DOHH2 (cell line): ENCODE measurements at regions not wholly inside any gene's neighbourhood (a gene's known extent, or its start where the extent isn't known, plus 50 kb on each side); places are given as distances from the start of the nearest gene placed in this dataset.

Experiments used
- H3F3A ChIP-seq: fragments of 200-600 bp; sonication (generic), shearing (Covaris generic); 2 replicates; pipeline ENCODE4 v1.6.0; 2016; ENCODE audit warnings: antibody characterized with exemption, mild to moderate bottlenecking; ENCODE audit not compliant: control insufficient read depth, insufficient read depth
- H3K27ac ChIP-seq: fragments of 200-600 bp; sonication (generic); 2 replicates; pipeline ENCODE4 v1.5.1; 2014; ENCODE audit warnings: low read depth, mild to moderate bottlenecking, low read length, moderate library complexity
- H3K27me3 ChIP-seq: fragments of 200-600 bp; sonication (generic); 2 replicates; pipeline ENCODE4 v1.6.1; 2014; ENCODE audit warnings: mild to moderate bottlenecking, low read length, mixed read lengths; ENCODE audit not compliant: control insufficient read depth
- H3K36me3 ChIP-seq: fragments of 200-600 bp; sonication (generic); 2 replicates; pipeline ENCODE4 v1.6.1; 2014; ENCODE audit warnings: mild to moderate bottlenecking, low read length, moderate library complexity, mixed read lengths; ENCODE audit not compliant: control insufficient read depth
- H3K4me1 ChIP-seq: fragments of 200-600 bp; sonication (generic); 2 replicates; pipeline ENCODE4 v1.6.1; 2014; ENCODE audit warnings: mild to moderate bottlenecking, low read length, mixed read lengths; ENCODE audit not compliant: control insufficient read depth
- H3K4me2 ChIP-seq: fragments of 200-600 bp; sonication (generic); 2 replicates; pipeline ENCODE4 v1.6.0; 2014; ENCODE audit warnings: mild to moderate bottlenecking, low read length, moderate library complexity
- H3K4me3 ChIP-seq: fragments of 200-600 bp; sonication (generic); 2 replicates; pipeline ENCODE4 v1.5.1; 2014; ENCODE audit warnings: mild to moderate bottlenecking, low read length, mixed read lengths
- H3K79me2 ChIP-seq: fragments of 200-600 bp; sonication (generic); 2 replicates; pipeline ENCODE4 v1.6.1; 2014; ENCODE audit warnings: mild to moderate bottlenecking, low read length, mixed read lengths; ENCODE audit not compliant: control insufficient read depth
- H3K9me2 ChIP-seq: fragments of 200-600 bp; sonication (generic); replicated peaks from 2 replicates; pipeline ENCODE4 v1.6.1; 2014; ENCODE audit warnings: mild to moderate bottlenecking, low read length, mixed read lengths; ENCODE audit not compliant: control insufficient read depth
- H3K9me3 ChIP-seq: fragments of 200-600 bp; sonication (generic); 2 replicates; pipeline ENCODE4 v1.6.1; 2014; ENCODE audit warnings: antibody characterized with exemption, low read length, mixed read lengths; ENCODE audit not compliant: control insufficient read depth, insufficient read depth
- H4K20me1 ChIP-seq: fragments of 200-600 bp; sonication (generic); 2 replicates; pipeline ENCODE4 v1.6.0; 2014; ENCODE audit warnings: low read depth, mild to moderate bottlenecking, antibody characterized with exemption, low read length, moderate library complexity; ENCODE audit not compliant: control insufficient read depth, insufficient read depth
- EZH2phosphoT487 ChIP-seq: fragments of 200-600 bp; sonication (generic); IDR thresholded peaks from 2 replicates; pipeline ENCODE4 v1.6.1; 2017; ENCODE audit warnings: borderline replicate concordance, mild to moderate bottlenecking, antibody characterized with exemption, low read length, moderate library complexity, mixed read lengths
- TF ChIP-seq, protein P1 (sequence below): fragments of 200-600 bp; sonication (generic); IDR thresholded peaks from one replicate; pipeline ENCODE4 v1.5.1; 2014; ENCODE audit warnings: antibody characterized with exemption, mild to moderate bottlenecking, low read depth, low read length; ENCODE audit not compliant: poor library complexity, severe bottlenecking

DNA sequence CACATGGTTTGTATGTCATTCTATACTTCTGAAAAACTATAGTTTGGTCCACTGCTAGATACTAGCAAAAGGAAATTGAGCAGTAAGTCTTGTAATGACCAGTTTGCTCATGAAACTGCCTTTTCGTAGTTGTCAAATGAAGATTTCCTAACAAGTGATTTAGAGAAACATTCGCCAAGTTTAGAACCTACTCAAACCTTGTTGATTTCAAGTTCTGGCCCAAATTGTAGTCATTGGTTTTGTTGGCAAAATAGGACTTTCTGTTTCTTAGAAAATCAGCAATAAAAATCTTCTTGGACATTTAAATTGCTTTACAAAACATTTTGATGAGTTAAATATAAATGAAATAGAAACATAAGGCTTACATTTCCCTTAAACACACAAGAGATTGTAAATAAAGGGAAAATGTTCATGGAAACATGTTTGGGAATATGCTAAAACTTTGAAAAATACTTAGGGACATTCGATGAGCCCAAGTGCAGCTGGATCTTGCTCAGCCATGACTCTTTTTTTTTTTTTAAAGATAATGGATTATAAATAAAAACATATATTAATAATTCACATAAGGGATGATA is 178.5 kb upstream of the LYPLAL1 start:
- Histone ChIP-seq H3K4me1 (no peaks in the 10 kb centered on the region), H4K20me1 (no peaks in the 10 kb centered on the region), H3K27ac (no peak overlapping the region), H3K36me3 (no peaks in the 10 kb centered on the region), H3K4me2 (no peak overlapping the region), H3F3A (no peaks in the 10 kb centered on the region), H3K27me3 (no peaks in the 10 kb centered on the region), H3K9me3 (no peaks in the 10 kb centered on the region), H3K79me2 (no peaks in the 10 kb centered on the region), H3K9me2 (no peaks in the 10 kb centered on the region), H3K4me3 (no peak overlapping the region)
- no peak for TF ChIP-seq EZH2phosphoT487
- TF ChIP-seq, protein P1, sequence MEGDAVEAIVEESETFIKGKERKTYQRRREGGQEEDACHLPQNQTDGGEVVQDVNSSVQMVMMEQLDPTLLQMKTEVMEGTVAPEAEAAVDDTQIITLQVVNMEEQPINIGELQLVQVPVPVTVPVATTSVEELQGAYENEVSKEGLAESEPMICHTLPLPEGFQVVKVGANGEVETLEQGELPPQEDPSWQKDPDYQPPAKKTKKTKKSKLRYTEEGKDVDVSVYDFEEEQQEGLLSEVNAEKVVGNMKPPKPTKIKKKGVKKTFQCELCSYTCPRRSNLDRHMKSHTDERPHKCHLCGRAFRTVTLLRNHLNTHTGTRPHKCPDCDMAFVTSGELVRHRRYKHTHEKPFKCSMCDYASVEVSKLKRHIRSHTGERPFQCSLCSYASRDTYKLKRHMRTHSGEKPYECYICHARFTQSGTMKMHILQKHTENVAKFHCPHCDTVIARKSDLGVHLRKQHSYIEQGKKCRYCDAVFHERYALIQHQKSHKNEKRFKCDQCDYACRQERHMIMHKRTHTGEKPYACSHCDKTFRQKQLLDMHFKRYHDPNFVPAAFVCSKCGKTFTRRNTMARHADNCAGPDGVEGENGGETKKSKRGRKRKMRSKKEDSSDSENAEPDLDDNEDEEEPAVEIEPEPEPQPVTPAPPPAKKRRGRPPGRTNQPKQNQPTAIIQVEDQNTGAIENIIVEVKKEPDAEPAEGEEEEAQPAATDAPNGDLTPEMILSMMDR = no peak

DNA sequence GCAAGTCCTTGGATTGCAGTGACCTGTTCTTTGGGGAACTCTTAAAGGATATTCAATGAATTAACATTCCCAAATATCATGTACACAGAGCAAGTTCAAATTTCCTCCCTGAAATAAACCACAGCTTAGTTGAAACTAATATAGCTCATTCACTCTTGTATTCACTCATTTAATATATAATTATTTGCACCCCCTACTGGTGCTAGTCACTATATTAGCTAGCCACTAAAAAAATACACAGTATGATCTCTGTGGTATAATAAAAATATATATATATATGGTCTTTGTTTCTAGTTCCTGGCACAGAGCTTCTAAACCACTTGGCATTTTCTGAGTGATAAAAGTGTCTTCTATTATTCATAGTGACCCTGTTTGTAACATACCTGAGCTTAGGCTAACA is 177.3 kb upstream of the LYPLAL1 start:
- H3K4me1 ChIP-seq = no peaks in the 10 kb centered on the region
- no peaks in the 10 kb centered on the region for H3K79me2 ChIP-seq
- no peaks in the 10 kb centered on the region for H3F3A ChIP-seq
- H3K4me2 ChIP-seq = no peak overlapping the region
- H3K27me3 ChIP-seq = no peaks in the 10 kb centered on the region
- H3K9me2 ChIP-seq = no peaks in the 10 kb centered on the region
- no peaks in the 10 kb centered on the region for H4K20me1 ChIP-seq
- H3K4me3 ChIP-seq = no peak overlapping the region
- no peaks in the 10 kb centered on the region for H3K9me3 ChIP-seq
- no peaks in the 10 kb centered on the region for H3K36me3 ChIP-seq
- H3K27ac ChIP-seq = no peak overlapping the region
- no peak for TF ChIP-seq EZH2phosphoT487
- TF ChIP-seq, protein P1 = no peak

DNA sequence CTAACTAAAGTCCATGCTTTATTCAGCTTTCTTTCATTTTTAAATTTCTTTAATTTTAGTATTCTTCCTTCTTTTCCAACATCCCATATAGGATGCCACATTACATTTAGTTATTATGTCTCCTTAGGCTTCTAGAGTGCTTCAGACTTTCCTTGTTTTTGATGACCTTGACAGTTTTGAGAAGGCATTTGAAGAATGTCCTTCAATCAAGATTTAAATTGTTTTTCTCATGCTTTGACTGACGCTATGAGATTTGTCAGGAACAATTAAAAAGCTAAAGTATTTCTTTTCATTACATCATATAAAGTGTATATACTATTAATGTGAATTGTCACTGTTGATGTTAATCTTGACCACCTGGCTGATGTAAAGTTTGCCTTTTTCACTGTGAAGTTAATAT is 173.7 kb upstream of the LYPLAL1 start:
- no peaks in the 10 kb centered on the region for H3K36me3 ChIP-seq
- H3K9me2 ChIP-seq = no peaks in the 10 kb centered on the region
- no peaks in the 10 kb centered on the region for H3F3A ChIP-seq
- H3K27me3 ChIP-seq = no peaks in the 10 kb centered on the region
- no peak overlapping the region for H3K4me3 ChIP-seq
- H3K9me3 ChIP-seq = no peaks in the 10 kb centered on the region
- no peaks in the 10 kb centered on the region for H3K79me2 ChIP-seq
- H3K27ac ChIP-seq = no peak overlapping the region
- H4K20me1 ChIP-seq = no peaks in the 10 kb centered on the region
- no peaks in the 10 kb centered on the region for H3K4me1 ChIP-seq
- H3K4me2 ChIP-seq = no peak overlapping the region
- no peak for TF ChIP-seq EZH2phosphoT487
- TF ChIP-seq, protein P1 = no peak

DNA sequence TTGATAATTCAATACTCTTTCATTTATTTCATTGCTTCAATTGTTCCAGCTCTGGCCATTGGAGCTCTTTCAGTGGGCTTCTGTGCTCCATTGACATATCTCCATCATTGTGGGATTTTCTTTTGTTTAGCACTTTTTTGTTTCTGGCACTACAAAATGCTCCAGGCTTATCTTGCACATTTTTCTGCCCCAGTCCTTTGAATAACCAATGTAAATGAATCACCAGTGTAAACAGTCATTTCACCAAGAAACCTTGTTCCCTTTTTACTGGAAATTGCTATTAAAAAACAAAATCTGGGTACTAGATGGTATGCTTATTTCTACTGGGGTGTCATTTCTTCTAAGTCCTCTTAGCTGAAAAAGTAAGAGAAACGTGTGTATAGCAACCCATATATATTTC is 173.0 kb upstream of the LYPLAL1 start:
- H3F3A ChIP-seq = no peaks in the 10 kb centered on the region
- no peaks in the 10 kb centered on the region for H3K36me3 ChIP-seq
- H3K9me3 ChIP-seq = no peaks in the 10 kb centered on the region
- no peaks in the 10 kb centered on the region for H3K79me2 ChIP-seq
- H3K9me2 ChIP-seq = no peaks in the 10 kb centered on the region
- H3K27ac ChIP-seq = no peak overlapping the region
- no peaks in the 10 kb centered on the region for H4K20me1 ChIP-seq
- no peak overlapping the region for H3K4me3 ChIP-seq
- no peaks in the 10 kb centered on the region for H3K27me3 ChIP-seq
- no peak for TF ChIP-seq EZH2phosphoT487
- TF ChIP-seq, protein P1 = no peak
- H3K4me1 ChIP-seq = no peaks in the 10 kb centered on the region
- H3K4me2 ChIP-seq = no peak overlapping the region
